ENCODE measurements at regions not wholly inside any gene's neighbourhood (a gene's known extent, or its start where the extent isn't known, plus 50 kb on each side); places are given as distances from the start of the nearest gene placed in this dataset.

DNA sequence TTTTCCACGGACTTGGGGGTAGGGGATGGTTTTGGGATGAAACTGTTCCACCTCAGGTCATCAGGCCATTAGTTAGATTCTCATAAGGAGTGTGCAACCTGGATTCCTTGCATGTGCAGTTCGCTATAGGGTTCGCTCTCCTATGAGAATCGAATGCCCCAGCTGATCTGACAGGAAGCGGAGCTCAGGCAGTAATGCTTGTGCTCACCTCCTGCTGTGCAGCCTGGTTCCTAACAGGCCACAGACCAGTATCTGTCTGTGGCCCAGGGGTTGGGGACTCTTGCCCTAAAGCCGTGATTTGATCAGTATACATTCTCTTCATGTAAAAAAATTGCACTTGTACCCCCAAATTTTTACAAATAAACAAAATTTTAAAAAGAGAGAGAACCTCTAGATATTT is 219.4 kb upstream of the CPNE8 start:
- no peak for DNase-seq

DNA sequence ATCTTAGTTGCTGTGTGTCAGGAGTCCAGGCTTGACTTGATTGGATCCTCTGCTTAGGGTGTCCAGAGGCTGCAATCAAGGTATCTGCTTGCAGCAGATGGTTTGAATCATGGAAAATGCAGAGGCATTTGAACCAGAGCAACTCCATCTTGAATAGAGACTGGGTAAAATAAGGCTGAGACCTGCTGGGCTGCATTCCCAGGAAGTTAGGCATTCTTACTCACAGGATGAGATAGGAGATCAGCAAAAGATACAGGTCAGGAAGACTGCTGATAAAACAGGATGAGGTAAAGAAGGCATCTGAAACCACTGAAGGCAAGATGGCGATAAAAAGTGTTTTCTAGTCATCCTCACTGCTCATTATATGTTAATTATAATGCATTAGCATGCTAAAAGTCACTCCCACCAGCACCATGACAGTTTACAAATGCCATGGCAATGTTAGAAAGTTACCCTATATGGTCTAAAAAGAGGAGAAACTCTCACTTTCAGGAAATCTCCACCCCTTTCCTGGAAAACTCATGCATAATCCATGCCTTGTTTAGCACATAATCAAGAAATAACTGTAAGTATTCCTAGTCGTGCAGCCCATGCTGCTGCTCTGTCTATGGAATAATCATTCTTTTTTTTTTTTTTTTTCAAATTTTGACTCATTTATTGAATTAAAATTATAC is 218.3 kb upstream of the CPNE8 start:
- DNase-seq = no peak

DNA sequence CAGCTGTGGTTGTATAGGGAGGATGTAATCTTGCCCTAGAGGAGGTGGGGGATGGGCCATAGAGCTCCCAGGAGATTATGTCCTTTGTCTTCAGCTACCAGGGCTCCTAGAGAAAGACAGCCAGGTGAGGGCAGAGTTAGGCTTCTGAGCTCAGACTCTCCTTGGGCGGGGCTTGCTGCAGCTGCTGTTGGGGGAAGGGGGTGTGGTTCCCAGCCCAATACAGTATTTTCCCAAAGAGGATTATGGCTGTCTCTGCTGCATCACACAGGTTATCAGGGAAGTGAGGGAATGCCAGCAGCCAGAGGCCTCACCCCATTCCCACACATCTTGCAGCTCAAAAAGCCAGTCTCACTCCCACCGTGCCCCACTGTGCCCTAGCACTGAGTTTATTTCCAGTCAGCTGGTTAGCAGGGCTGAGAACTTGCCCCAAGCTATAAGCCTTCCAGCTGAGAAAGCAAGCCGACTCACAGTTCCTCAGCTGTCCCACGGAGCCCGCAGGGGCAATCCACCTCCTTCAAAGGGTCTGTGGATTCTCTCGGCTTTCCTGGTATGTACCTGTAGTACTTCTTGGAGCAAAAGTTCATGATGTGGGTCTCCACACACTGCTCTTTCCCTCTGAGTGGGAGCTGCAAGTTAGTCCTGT is 217.3 kb upstream of the CPNE8 start:
- no peak for DNase-seq

DNA sequence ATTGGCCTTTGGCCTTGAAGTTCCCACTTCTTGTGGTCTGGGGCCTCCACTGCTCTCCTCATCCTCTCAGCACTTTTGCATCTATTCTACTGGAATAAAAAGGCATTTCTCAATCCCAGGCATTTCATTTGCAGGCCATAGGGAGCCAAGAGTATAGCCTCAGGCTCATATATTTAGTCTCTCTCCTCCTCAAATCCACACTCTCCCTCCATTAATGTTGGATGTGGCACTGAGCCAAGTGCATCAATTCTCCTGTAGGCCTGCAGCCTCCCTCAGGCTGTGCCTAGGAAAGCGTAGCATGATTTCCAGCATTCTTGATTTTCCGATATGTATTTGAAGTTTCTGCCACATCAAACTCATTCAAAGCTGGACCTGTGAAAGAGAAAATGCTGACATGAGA is 211.5 kb upstream of the CPNE8 start:
- DNase-seq = no peak

DNA sequence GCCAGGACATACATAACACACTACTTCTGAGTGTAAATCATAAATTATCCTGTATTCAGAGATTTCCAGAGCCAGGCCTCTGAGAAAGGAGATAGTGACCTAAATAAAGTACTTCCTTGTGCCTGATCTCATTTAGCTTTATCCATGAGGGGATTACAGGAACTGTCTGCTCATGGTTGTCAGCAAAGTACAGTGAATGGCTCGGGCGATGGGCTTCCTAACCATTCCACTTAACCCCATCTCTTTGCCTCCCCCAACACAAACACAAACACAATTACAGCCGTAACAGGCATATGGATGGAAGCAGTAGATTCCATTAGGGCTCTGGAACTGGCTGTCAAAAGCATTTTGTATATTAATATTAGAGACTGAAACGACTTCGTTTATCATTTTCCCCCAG is 206.7 kb upstream of the CPNE8 start:
- no peak for DNase-seq

DNA sequence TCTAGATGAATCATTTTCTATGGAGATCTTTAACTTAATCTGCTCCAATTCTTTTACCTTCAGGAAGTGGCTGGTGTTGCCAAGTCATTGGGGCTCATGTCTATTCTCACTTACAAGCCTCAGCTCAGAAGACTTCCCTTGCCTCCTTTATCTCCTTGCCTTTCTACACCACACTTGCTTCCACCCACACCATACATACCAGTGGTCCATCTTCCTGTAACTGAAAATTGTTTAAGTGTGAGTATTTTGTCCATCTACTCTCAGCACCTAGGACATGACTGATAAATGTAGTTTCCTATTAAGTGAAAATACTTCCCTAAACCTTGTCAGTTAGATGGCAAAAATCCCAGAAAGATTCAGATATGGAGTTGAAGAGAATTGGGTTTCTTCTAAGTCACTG is 199.7 kb upstream of the CPNE8 start:
- DNase-seq = no peak

DNA sequence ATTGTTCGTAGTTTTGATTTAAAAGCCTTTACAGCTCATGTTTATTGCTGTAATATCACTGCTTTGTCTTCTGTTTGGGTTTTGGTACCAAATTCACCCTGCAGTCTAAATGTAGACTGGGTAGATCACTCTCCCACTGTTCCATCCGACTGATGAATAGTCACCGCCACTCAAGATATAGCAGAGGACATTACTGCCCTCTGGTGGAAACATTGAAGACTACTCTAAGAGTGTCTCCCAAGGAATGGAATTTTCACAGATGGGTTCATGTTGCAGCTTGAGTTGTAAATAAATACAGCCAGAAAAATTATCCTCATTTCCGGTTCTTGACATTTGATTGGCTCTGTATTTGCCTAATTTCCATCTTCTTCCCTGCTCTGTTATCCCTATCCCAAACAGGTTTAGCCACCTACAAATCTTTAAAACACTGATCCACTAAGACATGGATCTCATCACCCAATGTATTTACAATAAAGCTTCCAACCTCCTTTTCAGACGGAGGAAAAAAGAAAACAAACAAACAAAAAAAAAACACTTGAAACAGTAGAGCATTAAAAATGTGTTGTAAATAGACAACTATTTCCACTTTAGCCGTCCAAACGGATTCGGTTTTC is 198.3 kb upstream of the CPNE8 start:
- DNase-seq = peak in 1 of 2 donors; percentile 2

DNA sequence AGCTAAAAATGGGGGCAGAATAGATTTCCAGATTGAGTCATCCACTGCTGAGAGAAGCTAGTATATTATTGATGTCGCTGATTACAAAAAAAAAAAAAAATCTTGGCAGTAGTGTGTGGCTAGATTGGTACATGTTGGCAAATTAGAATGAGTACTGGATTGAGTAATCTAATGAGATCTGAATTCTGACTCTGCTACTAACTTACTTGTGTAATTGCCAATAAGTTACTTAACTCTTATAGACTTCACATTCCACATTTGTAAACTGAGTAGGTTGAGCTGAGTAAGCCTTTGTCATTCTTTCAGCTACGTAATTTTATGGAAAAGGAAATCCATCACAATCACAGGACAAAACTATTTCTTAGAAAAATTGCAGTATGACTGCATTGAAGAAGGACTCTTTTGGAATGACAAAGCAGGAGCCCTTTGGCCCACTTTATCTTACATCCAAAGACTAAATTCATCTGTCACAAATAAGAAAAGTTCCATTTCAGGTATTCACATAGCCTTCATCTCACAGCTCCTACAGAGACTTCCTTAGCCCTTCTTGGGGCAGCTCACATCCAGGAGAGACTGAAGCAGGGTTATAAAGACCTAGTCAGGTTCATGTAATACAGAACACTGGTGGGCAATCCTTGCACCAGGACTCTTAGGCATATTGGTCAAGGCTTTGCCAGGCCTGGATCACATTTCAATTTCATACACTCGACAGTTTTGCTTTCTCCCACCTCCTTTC is 197.3 kb upstream of the CPNE8 start:
- DNase-seq = no peak

DNA sequence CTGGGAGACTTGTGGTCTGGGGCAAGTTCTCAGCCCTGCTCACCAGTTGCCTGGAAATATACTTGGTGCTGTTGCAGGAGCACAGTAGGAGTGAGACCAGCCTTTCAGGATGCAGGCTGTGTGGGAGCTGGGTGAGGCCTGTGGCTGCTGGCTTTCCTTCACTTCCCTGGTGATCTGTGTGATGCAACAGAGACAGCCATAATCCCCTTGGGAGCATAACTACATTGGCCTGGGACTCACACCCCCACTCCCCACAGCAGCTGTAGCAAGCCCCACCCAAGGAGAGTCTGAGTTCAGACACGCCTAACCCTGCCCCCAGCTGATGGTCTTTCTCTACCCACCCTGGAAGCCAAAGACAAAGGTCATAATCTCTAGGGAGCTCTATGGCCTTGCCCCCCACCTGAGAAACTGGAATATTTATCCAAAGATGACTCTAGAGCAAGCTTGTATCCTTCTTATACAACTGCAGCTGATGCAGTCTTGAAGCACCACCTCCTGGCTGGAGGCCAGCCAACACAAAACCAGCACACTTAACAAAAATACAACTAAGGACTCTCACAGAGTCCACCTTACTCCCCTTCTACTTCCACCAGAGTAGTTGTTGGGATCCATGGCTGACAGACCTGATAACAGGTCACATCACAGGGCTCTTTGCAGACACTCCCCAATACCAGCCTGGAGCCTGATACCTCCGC is 190.4 kb upstream of the CPNE8 start:
- no peak for DNase-seq

DNA sequence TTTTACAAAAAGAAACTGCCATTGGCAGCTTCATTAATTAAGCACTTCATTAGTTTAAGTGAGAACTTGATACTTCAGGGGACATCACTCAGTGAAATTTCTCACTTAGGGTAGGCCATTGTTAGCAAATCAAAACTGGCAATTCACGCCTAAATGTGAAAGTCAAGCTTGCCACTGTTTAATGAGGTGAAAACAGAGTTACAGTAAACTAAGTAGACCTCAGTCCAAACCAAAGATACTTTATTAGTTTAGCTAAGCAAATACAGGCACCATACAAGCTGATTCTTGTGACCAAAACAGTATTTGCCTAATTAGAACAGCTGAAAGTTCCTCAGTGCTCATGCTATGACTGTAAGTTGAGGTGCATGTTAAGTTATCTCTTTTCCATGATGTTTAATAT is 176.5 kb upstream of the CPNE8 start:
- DNase-seq = no peak

DNA sequence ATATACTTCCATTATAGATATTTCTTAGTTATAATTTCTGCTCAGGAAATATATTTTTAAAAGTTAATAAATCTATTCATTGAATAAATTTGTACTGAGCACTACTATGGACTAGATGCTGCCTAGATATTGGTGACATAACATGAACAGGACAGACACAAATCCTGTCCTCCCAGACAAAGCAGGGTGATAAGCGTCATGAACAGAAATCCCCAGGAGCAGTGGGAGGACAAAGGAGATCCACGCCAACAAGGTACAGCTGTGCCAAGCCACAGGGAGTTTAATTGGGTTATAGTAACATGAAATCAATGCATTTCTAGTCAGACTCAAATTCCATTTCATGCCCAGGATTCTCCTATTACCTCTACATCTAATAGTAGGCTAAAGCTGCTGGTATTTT is 171.8 kb upstream of the CPNE8 start:
- DNase-seq = no peak

DNA sequence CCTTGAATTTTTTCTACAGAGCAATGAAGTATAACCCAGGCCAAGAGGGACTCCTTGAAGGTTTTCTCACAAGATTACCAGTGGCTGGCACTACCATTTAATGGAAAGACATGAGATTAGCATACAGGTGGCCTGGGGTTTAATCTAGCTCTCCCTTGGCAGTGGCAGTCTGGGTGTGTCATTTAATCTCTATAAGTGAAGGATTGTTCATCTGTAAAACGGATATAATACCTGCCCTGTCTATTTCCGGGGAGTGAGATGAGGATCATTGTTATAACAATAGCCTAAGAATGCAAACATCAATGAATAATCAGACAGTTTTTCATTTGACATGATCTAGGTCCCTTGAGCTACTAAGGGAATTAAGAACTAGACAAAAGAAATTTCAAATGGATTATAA is 168.7 kb upstream of the CPNE8 start:
- no peak for DNase-seq

DNA sequence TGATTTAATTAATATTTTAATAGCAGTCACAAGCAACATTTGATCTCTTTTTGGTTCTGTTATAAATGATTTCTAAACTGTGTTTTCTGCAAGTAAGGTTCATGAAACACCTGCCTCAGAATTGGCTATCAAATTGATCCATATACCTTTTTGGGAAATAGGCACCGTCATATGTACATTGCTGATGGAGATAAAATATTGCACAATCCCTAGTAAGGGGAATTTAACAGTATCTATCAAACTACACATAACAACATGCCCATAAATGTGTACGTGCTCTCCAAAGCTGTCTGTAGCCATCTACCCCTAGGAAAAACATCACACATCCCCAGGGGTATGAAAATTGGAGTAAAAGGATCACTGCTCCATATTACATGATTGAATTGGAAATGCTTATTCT is 167.3 kb upstream of the CPNE8 start:
- no peak for DNase-seq

DNA sequence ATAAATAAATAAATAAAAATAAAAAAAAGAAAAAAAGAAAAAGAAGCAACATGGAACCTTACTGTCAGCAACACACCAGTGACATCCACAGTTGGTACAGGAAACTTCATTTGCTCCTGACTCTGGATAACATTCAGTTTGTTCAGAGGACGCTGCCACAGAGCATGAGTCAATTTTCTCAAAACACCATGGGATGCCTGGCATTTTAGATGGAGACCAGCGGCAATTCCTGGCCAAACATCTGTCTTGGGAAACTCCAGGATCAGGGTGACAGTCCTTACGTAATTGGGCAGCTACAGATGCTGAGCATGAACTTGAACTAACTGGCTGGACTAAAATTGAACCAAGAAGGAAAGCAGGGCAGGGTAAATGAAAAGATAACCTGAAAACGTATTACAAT is 166.2 kb upstream of the CPNE8 start:
- DNase-seq = no peak

DNA sequence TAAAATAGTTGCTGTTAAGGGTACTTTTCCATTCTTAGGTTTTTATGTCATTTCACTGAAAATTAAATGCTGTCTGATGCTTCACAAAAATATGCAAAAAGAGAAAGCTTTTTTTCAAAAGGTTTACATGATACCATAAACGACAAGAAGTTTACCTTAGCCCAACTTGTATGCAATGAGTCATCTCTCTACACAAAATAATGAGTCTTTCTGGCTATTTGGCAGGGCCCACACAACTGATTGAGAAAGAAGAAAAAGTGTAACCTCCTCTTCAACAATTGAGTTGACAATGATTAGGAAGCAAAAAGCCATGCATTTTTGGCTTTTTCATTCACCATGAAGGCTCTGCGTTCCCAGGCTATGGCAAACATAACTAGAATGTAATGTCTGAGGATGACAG is 165.4 kb upstream of the CPNE8 start:
- DNase-seq = no peak

DNA sequence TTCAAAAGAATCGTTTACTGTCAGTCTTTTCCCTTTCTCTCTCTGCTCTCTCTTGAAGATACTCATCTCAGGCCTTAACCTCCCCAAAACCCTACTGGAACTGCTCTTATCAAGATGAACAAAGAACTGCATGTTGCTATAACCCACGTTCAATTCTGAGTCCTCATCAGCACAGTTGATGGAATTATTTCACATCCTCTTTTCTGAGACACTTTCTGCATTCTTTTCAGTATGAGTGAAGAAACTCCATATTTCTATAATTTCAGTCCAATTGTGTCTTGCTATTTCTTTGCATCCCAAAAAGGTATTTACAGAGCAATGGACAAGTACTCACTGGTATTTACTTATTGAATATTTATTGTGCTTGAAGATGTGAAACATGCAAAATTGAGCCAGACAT is 160.1 kb upstream of the CPNE8 start:
- no peak for DNase-seq

DNA sequence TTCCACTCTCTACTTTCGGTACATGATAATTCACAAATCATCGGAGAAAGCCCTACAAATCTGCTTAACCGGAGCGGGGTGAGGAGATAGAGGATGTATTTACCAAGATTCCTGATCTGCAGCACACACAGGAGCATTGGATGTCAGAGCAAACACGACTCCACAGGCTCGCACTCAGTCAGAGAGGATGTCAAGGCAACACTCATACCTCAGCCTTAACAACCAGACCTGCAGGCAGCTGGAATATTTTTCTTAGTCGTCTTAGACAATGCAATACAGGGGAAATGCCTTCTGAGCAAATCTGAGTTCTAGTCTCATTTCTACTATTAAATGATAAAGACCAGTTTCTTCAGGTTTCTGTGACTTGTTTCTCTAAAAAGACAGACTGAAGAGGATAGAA is 159.3 kb upstream of the CPNE8 start:
- DNase-seq = no peak

DNA sequence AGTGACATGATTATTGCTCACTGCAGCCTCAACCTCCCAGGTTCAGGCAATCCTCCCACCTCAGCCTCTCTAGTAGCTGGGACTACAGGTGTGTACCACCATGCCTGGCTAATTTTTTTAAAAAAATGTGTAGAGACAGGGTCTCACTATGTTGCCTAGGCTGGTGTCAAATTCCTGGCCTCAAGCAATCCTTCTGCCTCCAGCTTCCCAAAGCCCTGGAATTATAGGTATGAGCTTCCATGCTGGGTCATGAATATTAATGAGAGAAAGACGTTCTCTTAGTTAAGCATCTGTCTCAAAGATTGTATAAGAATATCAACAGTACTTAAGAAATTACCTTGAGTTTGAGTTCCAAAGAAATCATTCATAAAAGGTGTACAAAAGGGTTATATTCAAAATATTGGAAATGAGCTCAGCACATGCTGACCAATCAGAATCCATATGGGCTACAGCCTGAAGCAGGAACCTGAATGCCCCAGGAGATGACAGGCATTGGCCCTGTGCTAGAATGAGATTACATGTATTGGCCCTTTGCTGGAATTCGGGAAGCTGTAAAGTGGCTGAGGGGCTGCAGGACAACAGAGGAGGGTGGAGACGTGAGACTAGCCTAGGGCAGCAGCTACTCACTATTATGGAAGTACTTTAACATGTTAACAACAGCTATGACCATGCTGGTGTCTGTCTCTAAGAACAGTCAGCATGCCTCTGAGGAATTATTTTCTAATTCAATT is 157.0 kb upstream of the CPNE8 start:
- no peak for DNase-seq

DNA sequence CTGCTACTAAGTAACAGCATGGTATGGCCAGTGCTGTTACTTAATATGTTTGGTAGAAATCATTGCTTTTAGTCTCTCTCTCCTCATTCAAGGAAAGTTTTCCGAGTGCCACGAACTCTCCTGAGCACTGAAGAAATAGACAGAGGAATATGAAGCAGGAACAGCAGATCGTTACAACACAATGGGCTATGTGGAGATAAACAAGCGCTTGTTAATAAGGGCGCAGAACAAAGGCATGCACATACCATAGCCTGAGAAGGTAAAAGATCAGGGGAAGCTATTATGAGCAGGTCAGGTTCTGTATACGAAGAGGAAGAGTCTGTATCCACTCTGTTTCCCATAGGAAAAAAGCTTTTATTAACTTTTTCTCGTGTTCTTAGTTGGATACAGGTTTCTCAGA is 156.2 kb upstream of the CPNE8 start:
- no peak for DNase-seq

DNA sequence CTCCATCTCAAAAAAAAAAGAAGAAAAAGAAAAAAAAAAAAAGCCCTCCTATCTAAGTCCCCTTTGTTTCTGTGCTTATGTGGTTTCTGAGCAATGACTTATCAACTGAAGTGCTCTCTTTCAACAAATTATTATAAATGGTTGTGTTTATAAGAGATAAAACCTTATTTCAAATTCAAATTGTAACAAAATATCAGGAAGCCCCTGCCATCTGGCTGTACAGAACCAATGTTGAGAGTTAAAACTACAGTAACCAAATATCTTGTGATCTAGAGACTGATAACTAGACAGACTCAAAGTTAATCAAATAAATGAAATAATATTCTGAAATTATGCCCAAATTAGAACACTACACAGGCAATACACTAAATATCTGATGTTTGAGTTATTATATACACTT is 143.0 kb upstream of the CPNE8 start:
- no peak for DNase-seq

DNA sequence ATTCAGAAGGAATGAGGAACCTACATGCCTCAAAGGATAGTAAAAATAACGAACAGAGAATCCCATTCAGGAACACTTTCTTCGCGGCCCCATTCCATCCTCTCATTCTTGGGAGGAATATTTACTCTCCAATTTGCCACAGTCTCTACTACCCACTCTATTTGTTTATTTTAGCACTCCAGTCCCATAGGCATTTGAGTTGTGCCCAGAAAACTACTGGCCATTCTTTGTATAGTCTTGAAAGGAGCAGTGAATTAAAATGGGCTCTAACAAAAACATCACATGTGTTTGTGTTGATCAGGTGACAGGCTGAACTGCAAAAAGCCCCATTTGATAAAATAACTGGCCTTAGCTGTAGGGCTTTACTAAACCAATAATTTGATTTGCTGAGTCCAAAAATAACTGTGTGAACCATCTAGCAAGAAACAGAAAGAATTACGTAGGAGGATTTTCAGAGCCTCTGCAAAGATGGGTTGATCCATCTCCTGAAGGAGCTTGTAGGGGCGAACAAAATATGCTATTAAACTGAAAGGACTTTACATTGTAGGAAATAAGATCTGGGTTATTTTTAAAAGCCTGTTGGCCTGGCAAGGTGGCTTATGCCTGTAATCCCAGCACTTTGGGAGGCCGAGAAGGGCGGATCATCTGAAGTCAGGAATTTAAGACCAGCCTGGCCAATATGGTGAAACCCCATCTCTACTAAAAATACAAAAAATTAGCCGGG is 142.3 kb upstream of the CPNE8 start:
- DNase-seq = no peak

DNA sequence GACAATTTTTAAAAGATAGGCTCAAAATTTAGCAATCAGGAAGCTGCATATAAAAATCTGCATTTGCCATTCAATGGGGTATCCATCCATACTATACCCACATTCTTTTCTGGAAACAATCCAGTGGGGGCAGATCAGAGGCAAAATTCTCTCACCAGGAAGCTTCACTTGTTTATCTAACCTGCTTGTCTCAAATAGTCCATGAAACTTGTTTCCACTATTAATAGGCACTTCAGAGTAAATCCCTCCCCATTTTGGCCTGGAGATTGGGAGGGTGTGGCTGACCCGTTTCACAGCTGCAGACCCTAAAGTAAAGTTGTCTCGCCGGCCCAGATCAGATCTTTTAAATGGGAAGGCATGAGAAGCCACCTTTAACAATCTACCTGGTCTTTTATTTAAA is 139.4 kb upstream of the CPNE8 start:
- DNase-seq = no peak
